Stimulated activated CD4-positive, alpha-beta T cell treated with anti-CD3 and anti-CD28 coated beads, Interleukin-12 subunit alpha, Interleukin-12 subunit beta, amount 100 ng/mL, for 24 hours (primary cell): ENCODE measurements at regions not wholly inside any gene's neighbourhood (a gene's known extent, or its start where the extent isn't known, plus 50 kb on each side); places are given as distances from the start of the nearest gene placed in this dataset.

Experiments used
- DNase-seq, 2 experiments: peaks; one replicate each; pipeline ENCODE4 v3.0.0-alpha.2; 2020; ENCODE audit warnings: low read depth in 2 of 2

DNA sequence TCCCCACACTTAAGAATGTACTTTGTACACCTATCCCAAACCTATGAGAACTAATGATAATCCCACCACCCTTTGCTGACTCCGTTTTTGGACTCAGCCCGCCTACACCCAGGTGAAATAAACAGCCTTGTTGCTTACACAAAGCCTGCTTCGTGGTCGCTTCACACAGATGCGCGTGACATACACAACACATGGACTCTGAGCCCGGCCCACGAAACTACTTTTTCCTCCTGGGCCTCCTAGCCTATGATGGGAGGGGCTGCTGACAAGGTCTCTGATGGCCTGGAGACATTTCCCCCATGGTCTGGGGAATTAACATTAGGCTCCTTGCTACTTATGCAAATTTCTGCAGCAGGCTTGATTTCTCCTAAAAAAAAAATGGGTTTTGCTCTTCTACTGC lies 1176.4 kb upstream of the RAG2 start:
- DNase-seq, result no peak

DNA sequence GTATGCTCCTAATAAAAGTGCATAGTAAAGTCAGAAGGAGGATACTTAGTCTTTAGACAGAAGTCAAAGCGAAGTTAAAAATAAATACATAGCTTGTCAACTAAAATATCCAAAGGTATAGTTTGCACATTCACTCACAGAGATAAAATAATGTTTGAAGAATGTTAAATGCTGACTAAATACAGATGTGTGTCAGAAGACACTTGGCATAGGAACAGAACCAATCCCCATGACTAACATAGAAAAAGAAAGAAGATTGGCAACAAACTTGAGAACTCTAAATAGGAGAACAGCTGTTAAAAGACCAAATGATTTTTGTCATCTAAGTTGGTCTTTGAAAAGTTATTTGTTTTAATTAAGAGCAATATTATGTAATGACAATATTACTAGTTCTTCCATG lies 1172.1 kb upstream of the RAG2 start:
- DNase-seq, result no peak

DNA sequence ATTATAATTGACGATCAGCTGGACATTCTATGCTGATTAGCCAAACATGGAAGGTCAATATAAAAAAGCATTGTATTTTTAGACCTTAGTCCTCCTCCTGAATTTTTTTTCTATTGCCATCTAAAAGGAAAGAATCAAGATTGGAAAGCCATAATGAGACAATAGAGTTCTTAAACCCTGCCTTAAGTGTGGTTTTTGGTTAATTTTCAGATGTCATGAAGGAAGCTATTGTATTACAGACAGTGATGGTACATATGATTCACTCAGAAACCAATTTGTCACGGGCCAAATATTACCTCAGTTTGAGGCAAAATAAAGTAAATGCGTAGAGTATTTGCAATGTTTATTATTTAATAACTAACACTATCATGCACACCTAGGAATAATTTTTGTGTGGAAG lies 1164.0 kb upstream of the RAG2 start:
- no peak for DNase-seq

DNA sequence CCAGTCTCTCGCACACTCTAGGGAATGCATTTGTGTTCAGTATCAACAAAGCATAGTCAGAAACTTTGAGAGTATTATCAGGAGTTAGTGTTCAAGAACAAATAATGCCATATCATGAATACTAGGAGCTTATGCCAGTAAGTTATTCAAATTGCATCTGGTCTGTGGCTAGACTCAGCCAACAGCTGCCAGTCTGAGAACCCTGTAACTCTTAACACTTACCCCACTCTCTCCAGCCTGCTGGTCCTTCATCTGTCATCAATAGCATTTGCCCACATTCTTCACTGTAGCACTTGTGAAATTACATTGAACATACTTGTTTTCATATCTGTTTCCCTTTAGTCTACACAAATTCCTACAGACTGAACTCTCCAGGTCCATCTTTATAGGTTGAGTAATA lies 1157.5 kb upstream of the RAG2 start:
- DNase-seq, result no peak

DNA sequence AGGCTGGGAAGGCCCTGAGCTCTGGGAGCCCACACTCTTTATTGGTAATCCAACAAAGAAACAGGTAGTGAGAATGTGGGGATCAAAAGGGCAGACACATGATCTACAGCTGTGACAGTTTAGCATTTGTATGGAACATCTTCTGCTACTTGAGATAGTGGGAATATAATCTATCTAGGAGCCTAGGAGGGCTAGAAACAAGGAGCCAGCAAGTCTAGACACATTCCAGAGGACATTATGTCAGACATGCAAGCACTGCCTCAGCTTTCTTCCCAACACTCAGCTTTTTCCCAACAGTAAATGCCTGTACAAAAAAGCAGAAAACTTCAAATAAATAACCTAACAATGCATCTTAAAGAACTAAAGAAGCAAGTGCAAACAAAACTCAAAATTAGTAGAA lies 1150.6 kb upstream of the RAG2 start:
- DNase-seq, result no peak

DNA sequence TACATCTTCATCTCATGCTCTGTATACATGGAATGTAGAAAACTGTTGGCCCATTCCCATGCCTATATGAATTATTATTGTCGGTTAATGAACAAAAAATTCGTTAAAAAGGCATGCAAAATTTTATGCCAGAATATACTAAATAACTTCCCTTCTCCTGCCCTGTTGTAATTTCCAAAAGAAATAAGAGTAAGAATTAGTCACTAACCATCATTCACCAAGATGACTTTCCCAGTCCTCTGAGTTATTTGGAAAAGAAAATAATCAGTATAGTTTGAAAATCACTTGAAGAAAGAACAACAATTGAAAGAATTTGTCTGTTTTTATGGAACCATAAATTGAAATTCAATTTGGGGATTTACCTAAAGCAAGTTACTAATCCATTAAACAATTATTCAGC lies 1149.1 kb upstream of the RAG2 start:
- DNase-seq, result no peak

DNA sequence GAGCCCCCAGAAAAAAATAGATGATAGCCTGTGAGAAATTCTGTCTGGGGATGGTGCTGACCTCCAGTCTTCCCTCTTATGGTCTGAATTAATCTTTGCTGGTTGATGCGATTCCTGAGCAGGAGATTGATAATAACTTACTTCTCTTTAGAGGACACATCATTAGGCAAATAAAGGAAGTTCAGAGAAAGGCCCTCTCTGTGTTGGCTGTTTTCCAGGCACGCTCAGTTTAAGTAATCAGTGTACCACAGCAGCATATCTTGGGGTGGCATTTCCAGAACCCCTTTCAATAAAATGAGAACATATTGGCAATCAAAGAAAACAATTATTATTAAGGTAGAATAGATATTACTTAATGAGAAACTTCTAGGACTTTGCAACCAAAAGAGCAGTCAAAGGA lies 1129.3 kb upstream of the RAG2 start:
- DNase-seq, result no peak

DNA sequence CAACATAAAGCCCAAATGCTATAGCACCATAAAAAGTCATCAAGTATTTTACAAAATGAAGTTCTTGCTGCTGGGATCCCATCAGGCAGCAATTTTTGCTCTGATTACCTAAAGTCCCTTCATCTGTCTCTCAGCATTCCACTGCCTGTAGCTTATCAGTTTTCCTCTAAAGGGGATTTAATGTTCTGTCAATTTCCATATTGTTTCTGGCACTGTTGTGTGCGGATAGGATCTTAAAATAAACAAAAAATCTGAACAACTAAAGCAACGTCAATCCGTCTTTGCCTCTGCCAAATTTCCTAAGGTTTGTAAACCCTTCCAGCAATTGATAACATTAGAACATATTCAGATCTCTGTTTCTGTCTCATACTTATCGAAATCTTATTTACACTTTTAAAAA lies 1126.3 kb upstream of the RAG2 start:
- DNase-seq, result no peak

DNA sequence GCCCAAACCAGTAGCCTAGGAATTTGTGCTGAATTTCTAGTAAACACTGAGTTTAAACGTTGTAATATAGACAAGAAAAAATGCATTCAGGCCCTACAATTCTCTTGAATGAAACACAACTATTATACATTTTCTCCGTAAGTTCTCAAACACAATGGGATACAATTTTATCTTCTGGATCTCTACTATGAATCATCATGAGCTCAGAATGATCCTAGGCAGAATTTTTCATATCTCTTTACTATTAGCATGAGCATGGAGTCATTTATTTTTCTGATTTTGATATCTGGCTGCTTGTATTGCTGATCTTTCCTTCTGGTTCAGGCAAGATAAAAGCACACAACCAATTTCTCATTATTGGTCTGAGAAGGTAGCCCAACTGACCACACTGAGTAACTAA lies 1123.4 kb upstream of the RAG2 start:
- DNase-seq, result no peak

DNA sequence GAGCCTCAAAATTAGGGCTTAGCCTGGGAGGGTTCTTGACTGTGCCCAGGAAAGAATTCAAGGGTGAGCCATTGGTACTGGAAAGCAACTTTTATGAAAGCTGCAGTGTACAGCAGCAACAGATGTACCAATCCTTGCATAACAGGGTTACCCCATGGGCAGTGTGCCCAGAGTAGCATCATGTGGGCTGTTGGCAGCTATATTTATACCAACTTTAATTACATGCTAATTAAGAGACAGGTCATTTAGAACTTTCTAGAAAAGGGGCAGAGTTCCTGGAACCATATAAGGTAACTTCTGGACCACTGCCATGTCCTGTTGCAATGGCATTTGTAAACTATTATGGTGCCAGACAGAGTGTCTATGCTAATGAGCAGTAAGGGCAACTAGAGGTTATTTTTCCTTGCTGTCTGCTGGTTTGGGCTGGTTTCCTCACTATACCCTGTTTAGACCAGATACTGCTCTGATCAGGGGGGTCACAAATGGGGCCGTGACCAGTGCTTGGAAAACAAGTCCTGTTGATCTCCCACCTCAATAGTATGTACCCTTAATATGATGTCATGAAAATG lies 1120.5 kb upstream of the RAG2 start:
- DNase-seq, result no peak

DNA sequence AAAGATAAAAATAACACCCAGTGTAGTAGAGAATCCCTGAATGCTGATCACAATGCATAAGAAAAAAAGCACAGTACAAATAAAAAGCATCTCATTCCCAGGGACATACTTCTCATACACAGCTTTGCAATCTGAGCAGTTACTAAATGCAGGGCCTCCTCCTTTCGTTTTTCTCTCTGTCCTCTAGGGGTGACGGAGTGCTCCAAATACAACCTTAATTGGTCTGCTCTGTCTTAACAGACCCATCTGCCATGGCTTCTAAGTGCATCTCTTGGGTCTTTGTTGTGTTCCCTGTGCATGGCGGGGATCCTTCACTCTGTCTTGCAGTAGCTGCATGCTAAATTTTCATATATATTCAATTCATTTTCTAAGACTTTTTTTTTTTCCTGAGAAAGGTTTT lies 1114.2 kb upstream of the RAG2 start:
- no peak for DNase-seq

DNA sequence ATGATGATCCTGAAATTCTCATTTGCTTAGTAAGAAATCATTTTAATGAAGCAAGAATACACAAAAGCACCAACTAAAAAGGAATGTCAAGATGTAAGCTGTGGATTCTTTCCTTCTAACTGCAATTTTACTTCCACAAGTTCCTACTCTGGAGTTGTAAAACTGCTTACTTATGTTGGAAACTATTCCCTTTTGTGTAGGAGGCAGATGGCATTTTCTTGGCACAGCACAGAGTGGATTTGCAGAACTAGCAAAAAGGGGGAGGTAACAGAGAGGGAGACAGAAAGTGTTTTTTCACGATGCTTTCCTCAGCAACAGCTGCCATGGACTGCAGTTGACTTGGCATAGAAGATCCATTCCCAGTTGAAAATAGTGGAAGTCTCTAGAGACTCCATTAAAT lies 1112.0 kb upstream of the RAG2 start:
- no peak for DNase-seq

DNA sequence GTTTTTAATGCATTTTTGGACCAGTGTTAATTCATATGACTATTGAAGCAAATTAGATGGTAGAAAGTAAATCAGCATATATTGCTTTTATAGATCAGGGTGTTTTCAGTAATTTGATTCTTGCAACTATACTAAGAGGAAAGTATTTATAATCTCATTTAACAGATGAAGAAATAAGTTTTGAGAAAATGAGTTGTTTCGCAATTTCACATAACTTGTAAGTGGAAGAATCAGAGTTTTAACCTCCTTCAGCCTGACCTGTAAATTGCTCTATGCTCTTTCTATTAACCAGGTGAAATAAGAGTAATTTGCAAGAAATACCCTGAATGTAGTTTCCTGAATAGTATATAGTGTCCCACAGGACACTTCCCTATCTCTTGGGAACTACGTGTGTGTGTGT lies 1106.8 kb upstream of the RAG2 start:
- DNase-seq, result no peak

DNA sequence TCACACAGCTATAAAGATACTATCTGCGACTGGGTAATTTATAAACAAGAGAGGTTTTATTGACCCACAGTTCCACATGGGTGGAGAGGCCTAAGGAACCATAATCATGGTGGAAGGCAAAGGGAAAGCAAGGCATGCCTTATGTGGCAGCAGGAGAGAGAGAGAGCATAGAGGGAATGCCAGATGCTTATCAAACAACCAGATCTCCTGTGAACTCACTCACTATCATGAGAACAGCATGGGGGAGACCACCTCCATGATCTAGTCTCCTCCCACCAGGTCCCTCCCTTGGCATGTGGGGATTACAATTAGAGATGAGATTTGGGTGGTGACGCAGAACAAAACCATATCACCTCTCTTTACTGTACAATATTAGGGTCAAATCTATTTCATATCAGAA lies 1101.6 kb upstream of the RAG2 start:
- no peak for DNase-seq

DNA sequence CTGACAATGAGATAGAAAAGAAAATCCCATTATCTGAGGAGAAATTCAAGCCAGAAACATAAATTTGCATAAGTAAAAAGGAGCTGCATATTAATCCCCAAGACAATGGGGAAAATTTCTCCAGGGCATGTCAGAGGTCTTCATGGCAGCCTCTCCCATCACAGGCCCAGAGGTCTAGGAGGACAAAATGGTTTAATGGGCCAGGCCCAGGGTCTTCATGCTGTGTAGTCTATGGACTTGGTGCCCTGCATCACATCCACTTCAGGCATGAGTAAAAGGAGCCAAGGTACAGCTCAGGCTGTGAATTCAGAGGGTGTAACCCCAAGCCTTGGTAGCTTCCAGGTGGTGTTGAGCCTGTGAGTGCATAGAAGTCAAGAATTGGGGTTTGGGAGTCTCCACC lies 1097.2 kb upstream of the RAG2 start:
- DNase-seq, result no peak

DNA sequence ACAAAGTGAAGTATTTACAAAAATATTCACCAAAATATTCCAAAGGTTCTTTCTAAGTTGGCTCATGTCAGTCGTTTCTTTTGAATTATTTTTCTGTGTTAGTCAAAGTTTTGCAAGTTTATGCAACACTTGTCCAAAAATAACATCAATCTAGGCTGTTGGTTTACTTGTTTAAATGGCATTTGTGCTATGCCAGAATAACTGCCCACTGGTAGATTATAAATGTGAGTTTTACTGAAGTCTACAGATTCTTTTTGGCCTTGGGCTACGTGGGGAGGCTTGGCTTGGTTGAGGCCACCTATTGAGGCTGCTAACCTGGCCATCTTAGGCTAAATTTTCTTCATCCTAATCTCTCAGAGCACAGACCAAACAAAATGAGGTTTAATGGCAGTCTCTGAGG lies 1091.9 kb upstream of the RAG2 start:
- no peak for DNase-seq

DNA sequence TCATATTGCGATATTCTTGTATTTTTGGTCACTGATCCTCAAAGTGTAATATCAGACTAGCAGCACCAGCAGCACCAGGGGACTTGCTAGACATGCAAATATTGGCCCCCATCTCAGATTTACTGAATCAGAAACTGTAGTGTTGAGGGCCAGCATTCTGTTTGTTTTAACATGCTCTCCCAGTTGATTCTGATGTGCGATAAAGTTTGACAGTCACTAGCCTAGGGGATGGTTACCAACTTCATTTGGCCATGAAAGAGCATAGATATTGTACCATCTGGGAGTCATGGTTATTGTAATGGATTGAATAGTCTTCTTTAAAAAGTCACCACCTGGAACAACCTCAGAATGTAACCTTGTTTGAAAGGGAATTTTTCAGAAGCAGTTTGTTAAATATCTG lies 1090.4 kb upstream of the RAG2 start:
- no peak for DNase-seq

DNA sequence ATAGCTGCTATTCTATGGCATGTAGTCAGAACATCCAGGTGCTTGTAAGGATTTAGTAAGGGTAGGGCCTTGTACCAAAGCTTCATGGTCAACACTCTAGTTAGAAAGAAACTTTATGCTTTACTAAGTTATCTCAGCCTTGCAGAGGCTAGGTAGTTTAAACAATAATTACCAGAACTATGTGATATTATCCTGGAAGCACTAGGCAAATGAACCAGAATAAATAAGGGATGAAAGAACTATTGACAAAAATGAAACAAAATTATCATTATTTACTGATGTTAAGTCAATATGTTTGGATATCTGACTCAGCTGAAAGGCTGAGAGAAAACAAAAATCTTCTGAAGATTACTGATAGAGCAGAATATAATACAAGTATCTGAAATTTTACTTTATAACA lies 1089.1 kb upstream of the RAG2 start:
- DNase-seq, result no peak

DNA sequence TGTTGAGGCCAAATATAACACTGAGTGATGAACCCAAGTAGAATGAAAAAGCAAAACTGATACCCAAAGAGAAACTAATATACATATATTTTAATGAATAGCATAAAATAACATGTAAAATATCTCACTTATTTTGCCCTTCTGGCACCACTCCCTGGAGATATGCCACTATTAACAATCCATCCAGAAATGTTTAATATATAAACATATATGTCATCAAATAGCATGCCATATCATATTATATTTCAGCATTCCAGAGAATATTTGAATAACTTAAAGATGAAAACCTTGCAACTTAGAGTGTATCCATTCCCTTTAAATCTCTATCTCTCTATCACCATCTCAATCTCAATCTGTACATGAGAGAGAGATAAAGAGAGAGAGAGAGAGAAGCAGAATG lies 1073.3 kb upstream of the RAG2 start:
- DNase-seq, result no peak

DNA sequence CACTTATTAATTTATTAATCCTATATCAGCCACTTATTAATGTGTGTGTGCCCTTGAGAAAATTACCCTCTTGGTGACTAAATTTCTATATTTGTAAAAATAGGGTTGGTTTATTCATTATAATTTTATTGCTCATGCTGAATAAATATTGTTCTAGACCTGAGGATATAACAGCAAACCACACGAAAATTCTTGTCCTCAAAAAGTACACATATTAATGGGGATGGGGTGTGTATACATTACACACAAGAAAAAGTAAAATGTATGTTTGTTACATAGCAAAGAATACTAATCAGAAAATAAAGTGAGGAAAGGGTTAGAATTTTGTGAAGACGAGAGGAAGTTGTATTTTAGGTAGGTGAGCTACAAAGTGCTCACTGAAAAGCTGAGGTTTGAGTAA lies 1068.9 kb upstream of the RAG2 start:
- DNase-seq, result no peak

DNA sequence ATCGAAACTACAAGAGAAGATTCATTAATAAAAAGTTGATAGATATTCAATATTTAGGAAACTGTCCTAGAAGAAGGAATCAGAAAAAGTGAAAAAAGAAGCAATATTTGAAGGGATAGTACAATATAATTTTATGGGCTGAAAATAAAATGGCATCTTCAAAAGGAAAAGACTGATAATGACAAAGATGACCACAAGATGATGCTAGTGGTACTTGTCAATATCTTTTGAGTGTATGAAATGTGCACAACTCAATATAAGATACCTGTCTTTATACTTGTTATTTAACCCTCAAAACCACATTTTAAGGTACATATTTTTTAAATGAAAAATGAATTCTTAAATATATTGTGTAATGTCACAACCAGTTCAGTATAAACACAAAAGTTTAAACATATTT lies 1059.6 kb upstream of the RAG2 start:
- DNase-seq, result no peak

DNA sequence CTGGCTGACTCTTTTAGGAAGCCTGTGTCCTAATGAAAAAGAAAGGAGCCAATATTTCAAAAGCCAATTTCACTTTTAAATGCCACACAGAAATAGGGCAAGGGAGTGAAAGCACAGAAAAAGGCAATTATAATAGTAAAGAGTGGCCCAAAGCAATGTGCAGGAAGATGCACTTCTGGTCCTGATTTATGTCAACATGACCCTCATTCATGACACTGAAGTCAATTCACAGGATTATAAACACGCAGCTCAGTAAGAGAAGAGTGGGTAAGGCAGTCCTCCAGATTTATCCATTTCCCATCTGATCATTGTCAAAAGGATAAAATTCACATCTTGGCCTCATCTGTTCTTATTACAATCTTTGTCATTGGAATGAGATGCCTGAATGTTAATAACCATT lies 1049.7 kb upstream of the RAG2 start:
- DNase-seq, result no peak

DNA sequence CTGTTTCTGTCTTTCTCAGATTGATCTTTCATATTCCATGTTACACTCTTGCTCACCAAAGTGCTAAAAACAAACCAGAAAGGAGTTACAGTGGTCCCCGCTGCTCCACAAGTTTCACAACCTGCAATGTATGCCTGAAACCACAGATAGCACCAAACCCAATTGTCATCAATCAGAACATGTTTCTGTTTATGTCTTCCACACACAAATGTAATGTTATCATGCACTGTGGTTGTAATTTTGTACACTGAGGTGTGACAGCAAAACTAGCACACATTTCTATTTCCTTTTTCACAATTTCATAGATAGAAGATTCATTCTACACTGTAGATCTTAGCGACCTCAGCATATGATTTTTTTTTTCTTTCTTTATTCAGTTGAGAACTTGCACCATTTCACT lies 1045.9 kb upstream of the RAG2 start:
- no peak for DNase-seq

DNA sequence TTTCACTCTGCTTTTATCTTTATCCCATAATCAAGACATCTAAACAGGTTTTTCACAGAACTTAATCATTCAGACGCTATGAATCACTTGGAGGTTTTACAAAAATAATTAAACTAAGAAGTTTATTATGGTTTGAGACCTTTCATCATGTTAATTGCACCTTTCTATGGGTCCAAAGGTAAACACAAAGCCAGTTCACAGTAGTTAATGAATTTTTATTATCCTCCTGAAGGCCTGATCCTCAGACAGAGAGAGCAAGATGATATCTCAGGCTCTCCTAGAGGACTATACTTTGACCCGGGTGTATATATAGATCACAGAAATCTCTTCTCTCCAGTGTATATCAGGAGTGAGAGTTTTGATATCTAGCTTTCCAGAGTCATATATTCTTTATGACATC lies 1044.3 kb upstream of the RAG2 start:
- no peak for DNase-seq

DNA sequence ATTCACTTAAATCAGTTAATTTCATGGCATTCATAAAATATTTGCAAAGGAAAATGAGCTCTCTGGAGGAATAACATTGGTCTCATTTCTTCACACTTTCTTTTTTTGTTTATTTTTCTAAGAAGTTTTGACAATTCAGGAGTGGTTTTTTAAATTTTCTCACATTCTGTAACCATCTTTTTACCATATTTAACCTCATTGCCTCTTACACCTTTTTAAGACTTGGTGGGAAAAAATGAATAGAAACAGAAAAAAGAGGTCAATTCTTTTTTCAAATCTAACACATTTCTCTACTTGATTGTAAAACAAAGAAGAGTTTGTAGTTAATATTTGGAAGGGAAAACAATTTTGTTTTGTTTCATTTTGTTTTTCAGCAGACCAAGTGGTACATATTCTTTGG lies 1034.7 kb upstream of the RAG2 start:
- DNase-seq, result no peak
